ENCODE measurements at regions not wholly inside any gene's neighbourhood (a gene's known extent, or its start where the extent isn't known, plus 50 kb on each side); places are given as distances from the start of the nearest gene placed in this dataset.

- H3K4me3 Mint-ChIP-seq = no peak overlapping the region
- H3K4me1 Mint-ChIP-seq (ENCODE audit: low read depth) = no peaks in the 10 kb centered on the region
- no peaks in the 10 kb centered on the region for H3K27me3 Mint-ChIP-seq
- H3K36me3 Mint-ChIP-seq (ENCODE audit: low read depth) = no peaks in the 10 kb centered on the region
- peaks cover 9% of the 10 kb centered on the region for H3K9me3 Mint-ChIP-seq
- no peak overlapping the region for H3K27ac Mint-ChIP-seq
These were observed 556.8 kb upstream of the ARGLU1 start for GRCh38 chr13:107124730-107125129.

GRCh38 chr13:107124129-107124718 is 556.3 kb upstream of the ARGLU1 start:
- no peaks in the 10 kb centered on the region for H3K36me3 Mint-ChIP-seq (ENCODE audit: low read depth)
- H3K27ac Mint-ChIP-seq = no peak overlapping the region
- H3K9me3 Mint-ChIP-seq = peaks cover 9% of the 10 kb centered on the region
- H3K4me1 Mint-ChIP-seq (ENCODE audit: low read depth) = no peaks in the 10 kb centered on the region
- H3K4me3 Mint-ChIP-seq = no peak overlapping the region
- H3K27me3 Mint-ChIP-seq = no peaks in the 10 kb centered on the region

DNA sequence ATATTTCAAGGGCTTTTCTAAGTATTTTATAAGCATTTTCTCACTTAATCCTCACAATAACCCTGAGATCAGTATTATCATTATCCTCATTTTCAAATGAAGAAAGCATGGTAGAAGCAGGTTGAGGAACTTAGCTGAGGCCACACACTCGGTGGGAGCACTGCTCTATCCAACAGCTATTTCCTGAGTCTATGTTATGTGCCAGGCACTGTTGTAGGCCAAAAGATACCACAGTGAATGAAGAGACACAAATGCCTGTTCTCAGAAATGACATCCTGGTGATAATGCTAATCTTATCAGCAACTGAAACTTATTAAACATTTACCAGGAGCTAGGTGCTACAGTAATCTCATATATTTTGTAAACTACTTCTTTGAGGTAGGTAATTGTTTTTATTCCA is 553.9 kb upstream of the ARGLU1 start:
- H3K4me3 Mint-ChIP-seq = no peak overlapping the region
- no peak overlapping the region for H3K27ac Mint-ChIP-seq

GRCh38 chr13:107119989-107120881 is 552.3 kb upstream of the ARGLU1 start:
- Mint-ChIP-seq H3K4me3 (no peak overlapping the region), H3K27me3 (peaks cover 7% of the 10 kb centered on the region), H3K4me1 (ENCODE audit: low read depth) (no peaks in the 10 kb centered on the region), H3K9me3 (peaks cover 8% of the 10 kb centered on the region), H3K27ac (no peak overlapping the region), H3K36me3 (ENCODE audit: low read depth) (no peaks in the 10 kb centered on the region)

More for the DNA sequence above, 553.9 kb upstream of the ARGLU1 start:
- no peaks in the 10 kb centered on the region for H3K4me1 Mint-ChIP-seq (ENCODE audit: low read depth)
- no peaks in the 10 kb centered on the region for H3K36me3 Mint-ChIP-seq (ENCODE audit: low read depth)
- H3K27me3 Mint-ChIP-seq = peaks cover 2% of the 10 kb centered on the region
- H3K9me3 Mint-ChIP-seq = peaks cover 3% of the 10 kb centered on the region

DNA sequence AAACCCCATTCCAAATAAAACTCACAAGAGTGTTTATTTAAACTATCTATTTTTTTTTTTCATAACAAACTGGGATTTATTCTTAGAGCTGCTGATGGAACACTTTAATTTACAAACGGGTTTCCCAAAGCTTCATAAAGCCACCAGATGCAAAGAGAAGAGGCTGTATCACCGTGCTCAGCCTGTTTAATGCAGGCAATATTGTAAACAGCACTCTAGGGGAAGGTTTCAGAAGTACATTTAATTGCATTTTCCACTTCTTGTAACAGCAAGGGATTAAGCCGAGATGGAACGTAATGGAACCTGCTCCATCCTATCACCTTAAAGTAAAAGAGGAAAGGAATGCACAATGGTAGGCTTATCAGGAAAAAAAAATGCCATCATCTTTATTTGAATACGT is 550.6 kb upstream of the ARGLU1 start:
- Mint-ChIP-seq H3K27ac (no peak overlapping the region), H3K4me1 (ENCODE audit: low read depth) (no peaks in the 10 kb centered on the region), H3K9me3 (peaks cover 8% of the 10 kb centered on the region), H3K27me3 (peaks cover 7% of the 10 kb centered on the region), H3K36me3 (ENCODE audit: low read depth) (no peaks in the 10 kb centered on the region), H3K4me3 (no peak overlapping the region)

DNA sequence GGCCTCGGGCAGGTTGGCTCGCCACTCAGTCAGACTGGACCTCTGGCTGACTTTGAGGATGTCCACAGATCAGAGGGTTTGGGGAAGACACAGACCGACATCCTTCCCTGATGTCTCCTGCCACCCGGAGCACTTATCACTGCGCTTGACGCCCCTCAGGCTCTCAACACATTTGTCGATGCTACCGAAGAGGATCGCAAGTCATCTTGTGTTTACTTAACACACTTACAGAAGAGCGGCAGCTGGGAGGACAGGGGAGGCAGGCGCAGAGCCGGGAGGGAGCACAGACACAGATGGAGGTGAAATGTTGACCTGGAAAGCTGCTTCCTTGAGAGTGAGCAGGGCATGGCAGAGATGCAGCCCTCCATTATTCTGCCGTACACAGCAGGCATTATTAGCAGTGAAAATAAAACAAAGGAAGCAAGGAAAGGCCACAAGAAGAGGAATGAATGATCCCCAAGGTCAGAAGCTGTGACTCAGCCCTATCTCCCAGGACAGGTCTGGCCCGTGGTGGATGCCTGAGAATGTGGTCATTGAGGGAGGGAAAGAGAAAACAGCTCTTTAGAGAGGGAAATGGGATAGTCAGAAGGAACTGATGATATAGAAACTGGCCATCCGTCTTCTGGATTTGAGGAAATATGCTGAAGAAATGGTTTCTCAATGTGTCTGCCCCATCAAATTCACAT is 549.5 kb upstream of the ARGLU1 start:
- Mint-ChIP-seq H3K36me3 (ENCODE audit: low read depth) (no peaks in the 10 kb centered on the region), H3K27me3 (peaks cover 7% of the 10 kb centered on the region), H3K4me3 (no peak overlapping the region), H3K4me1 (ENCODE audit: low read depth) (no peaks in the 10 kb centered on the region), H3K9me3 (peaks cover 8% of the 10 kb centered on the region), H3K27ac (no peak overlapping the region)

- Mint-ChIP-seq H3K27ac (no peak overlapping the region), H3K36me3 (ENCODE audit: low read depth) (no peaks in the 10 kb centered on the region), H3K9me3 (peaks cover 8% of the 10 kb centered on the region), H3K4me3 (no peak overlapping the region), H3K4me1 (ENCODE audit: low read depth) (no peaks in the 10 kb centered on the region), H3K27me3 (peaks cover 7% of the 10 kb centered on the region)
These were observed 545.5 kb upstream of the ARGLU1 start for GRCh38 chr13:107113387-107113786.

DNA sequence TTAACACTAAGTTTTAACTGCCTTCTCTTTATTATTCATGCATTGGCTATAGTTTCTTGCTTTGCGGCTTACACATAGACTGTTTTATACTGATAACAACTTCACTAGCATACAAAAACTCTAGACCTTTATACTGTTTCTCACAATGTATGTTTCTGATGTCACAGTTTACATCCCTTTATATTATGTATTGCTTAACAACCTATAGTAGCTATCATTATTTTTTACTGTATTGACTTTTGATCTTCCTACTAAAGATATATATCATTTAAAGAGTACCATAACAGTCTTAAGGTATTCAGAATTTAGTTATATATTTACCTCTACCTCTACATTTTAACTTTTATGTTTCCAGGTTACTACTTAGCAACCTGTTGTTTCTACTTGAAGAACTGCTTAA is 543.3 kb upstream of the ARGLU1 start:
- H3K4me1 Mint-ChIP-seq (ENCODE audit: low read depth) = no peaks in the 10 kb centered on the region
- H3K27ac Mint-ChIP-seq = no peak overlapping the region
- H3K4me3 Mint-ChIP-seq = no peak overlapping the region

DNA sequence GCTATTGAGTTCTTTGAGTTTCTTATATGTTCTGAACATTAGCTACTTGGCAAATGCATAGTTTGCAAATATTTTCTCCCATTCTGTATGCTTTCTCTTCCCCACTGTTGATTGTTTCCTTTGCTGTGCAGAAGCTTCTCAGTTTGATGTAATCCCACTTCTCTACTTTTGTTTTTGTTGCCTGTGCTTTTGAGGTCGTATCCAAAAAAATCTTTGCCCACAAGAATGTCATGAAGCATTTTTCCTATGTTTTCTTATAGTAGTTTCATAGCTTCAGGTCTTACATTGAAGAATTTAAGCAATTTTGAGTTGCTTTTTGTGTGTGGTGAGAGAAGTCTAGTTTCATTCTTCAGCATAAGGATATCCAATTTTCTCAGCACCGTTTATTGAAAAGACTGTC is 536.7 kb upstream of the ARGLU1 start:
- Mint-ChIP-seq H3K36me3 (ENCODE audit: low read depth) (no peaks in the 10 kb centered on the region), H3K4me1 (ENCODE audit: low read depth) (no peaks in the 10 kb centered on the region), H3K27me3 (no peaks in the 10 kb centered on the region), H3K9me3 (no peaks in the 10 kb centered on the region), H3K4me3 (no peak overlapping the region), H3K27ac (no peak overlapping the region)

More for the DNA sequence above, 543.3 kb upstream of the ARGLU1 start:
- Mint-ChIP-seq H3K27me3 (no peaks in the 10 kb centered on the region), H3K36me3 (ENCODE audit: low read depth) (no peaks in the 10 kb centered on the region), H3K9me3 (no peaks in the 10 kb centered on the region)

DNA sequence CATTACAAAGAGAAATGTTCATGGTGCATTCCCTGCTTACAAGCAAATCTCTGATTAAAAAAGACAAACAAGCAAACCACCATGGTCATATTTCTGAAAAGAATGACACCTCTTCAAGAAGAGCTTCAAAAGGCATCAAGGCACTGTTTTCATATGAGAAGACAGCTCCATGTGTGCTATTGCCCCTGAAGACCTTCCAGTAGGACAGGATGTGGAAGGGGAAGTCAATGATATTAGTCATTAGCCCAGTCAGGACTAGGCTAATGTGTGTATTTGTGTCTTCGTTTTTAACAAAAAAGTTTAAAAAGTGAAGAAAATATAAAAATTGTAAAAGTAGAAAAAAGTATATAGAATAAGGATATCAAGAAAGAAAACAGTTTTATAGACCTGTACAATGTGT is 534.7 kb upstream of the ARGLU1 start:
- Mint-ChIP-seq H3K27ac (no peak overlapping the region), H3K4me1 (ENCODE audit: low read depth) (no peaks in the 10 kb centered on the region), H3K9me3 (no peaks in the 10 kb centered on the region), H3K36me3 (ENCODE audit: low read depth) (no peaks in the 10 kb centered on the region), H3K4me3 (no peak overlapping the region), H3K27me3 (no peaks in the 10 kb centered on the region)

DNA sequence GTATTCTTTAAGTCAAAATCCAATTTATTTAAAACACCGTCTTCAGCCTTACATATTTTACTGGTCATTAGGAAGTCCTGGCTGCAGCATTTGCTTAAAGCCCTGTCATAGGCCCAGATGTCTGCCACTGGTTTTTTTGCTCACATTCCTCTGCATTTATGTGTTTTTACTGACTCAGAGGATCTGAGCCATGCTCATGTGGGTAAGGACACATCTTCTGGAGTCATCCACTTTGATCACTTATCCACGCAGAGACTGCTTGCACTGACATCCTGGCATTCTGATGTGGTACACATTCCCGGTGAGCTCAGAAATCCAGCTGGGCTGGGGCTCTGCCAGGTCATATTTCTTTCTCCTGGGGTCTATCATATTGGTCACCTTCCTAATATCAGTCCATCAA is 531.7 kb upstream of the ARGLU1 start:
- Mint-ChIP-seq H3K27ac (no peak overlapping the region), H3K27me3 (no peaks in the 10 kb centered on the region), H3K4me1 (ENCODE audit: low read depth) (no peaks in the 10 kb centered on the region), H3K9me3 (no peaks in the 10 kb centered on the region), H3K4me3 (no peak overlapping the region), H3K36me3 (ENCODE audit: low read depth) (no peaks in the 10 kb centered on the region)

DNA sequence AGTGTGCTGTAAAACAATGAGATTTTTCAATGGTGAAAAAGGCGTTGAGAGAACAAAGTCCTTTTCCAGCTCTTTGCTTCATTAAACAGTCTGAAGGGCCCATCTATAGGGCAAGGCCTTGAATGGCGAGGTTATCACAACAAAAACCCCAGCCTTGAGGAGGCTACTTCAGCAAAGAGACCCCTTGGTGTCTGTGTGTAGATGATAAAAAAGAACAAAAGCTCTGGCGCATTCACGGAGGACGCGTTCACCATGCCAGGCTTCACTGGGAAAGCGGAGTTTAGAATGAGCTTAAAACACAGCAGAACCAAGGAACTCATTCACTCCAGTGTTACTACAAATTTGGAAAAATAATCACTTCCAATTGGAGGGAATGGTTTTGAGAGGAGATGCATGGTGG is 530.0 kb upstream of the ARGLU1 start:
- Mint-ChIP-seq H3K9me3 (no peaks in the 10 kb centered on the region), H3K4me3 (no peak overlapping the region), H3K27me3 (no peaks in the 10 kb centered on the region), H3K27ac (no peak overlapping the region), H3K4me1 (ENCODE audit: low read depth) (no peaks in the 10 kb centered on the region), H3K36me3 (ENCODE audit: low read depth) (no peaks in the 10 kb centered on the region)

- Mint-ChIP-seq H3K4me1 (ENCODE audit: low read depth) (no peaks in the 10 kb centered on the region), H3K27me3 (no peaks in the 10 kb centered on the region)
These were observed 527.9 kb upstream of the ARGLU1 start for GRCh38 chr13:107095876-107096275.

DNA sequence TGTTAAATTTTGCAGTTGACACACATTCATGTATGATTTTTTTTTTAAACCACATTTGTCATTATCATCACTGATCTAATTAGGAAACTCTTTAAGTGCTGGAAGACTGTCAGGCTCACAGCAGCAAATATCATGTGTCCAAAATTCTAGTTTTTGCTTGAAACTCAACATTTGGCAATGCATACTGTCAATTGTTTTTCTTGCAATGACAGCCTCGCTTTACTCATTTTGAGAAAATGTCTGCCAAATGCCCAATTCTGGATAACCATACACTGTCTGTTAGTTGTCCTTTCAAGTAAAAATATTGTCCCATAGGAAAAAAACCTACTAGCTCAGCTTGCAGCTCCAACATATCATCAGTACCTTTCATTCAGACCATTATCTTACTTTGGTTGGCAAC is 523.9 kb upstream of the ARGLU1 start:
- Mint-ChIP-seq H3K9me3 (no peaks in the 10 kb centered on the region), H3K4me1 (ENCODE audit: low read depth) (no peaks in the 10 kb centered on the region), H3K4me3 (no peak overlapping the region), H3K27me3 (no peaks in the 10 kb centered on the region), H3K27ac (no peak overlapping the region), H3K36me3 (ENCODE audit: low read depth) (no peaks in the 10 kb centered on the region)

More at GRCh38 chr13:107095876-107096275, 527.9 kb upstream of the ARGLU1 start:
- Mint-ChIP-seq H3K4me3 (no peak overlapping the region), H3K36me3 (ENCODE audit: low read depth) (no peaks in the 10 kb centered on the region), H3K27ac (no peak overlapping the region), H3K9me3 (no peaks in the 10 kb centered on the region)

DNA sequence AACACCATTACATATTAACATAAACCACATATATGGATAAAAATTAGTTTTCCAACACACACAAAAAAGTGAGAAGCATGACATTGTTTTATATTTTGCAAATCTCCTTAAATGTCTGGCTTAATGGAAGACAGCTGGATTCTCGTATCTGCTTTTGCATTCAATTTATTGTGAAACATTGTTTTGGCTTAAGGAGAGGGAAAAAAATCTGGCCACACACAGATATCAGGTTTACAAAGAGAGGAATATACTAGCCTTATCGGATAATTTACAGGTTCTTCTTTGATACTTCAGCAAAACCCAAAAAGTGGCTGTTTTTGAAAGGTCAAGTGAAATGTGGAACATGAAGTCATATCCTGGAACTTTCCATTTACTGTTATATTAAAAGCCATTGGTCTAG is 523.5 kb upstream of the ARGLU1 start:
- H3K27me3 Mint-ChIP-seq = no peaks in the 10 kb centered on the region
- no peaks in the 10 kb centered on the region for H3K36me3 Mint-ChIP-seq (ENCODE audit: low read depth)
- H3K4me1 Mint-ChIP-seq (ENCODE audit: low read depth) = no peaks in the 10 kb centered on the region
- H3K4me3 Mint-ChIP-seq = no peak overlapping the region
- no peak overlapping the region for H3K27ac Mint-ChIP-seq
- H3K9me3 Mint-ChIP-seq = no peaks in the 10 kb centered on the region

Data from stimulated activated naive CD8-positive, alpha-beta T cell treated with anti-CD3 and anti-CD28 coated beads, Interleukin-15, Interleukin-2, amounts not matched to agents 100 ng/mL and 50 ng/mL, for 24 hours (primary cell).